ENCODE measurements at regions not wholly inside any gene's neighbourhood (a gene's known extent, or its start where the extent isn't known, plus 50 kb on each side); places are given as distances from the start of the nearest gene placed in this dataset.
"Not testable (repeated sequence)": the region's sequence is repeated elsewhere in the genome, so short reads cannot be mapped to it uniquely, and the experiment has no call there.

DNA sequence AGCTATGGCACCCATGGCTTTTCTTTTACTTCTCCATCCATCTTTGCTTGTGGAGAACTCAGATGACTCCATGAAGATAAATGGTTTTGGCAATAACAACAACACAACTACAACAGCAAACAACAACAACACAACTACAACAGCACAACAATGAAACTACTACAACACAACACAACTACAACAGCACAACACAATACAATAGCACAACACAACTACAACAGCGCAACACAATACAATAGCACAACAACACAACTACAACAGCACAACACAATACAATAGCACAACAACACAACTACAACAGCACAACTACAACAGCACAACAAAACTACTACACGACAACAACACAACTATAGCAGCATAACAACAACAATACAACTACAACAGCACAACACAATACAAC lies 569.4 kb downstream of the TOX3 start:
- peak overlapping the region; percentile 43 for H2BK20ac ChIP-seq (ENCODE audit: low read depth, low read length)
- H3K27me3 ChIP-seq (ENCODE audit: control insufficient read depth, insufficient read depth, low read length); H3K4me3 ChIP-seq (ENCODE audit: insufficient read depth, low read depth, low read length); H4K20me1 ChIP-seq (ENCODE audit: insufficient read depth, low read length); dilution Hi-C loops (cut with HindIII; ENCODE audit: low sequenced_read_pairs, unreplicated experiment); H3K9me3 ChIP-seq (ENCODE audit: control insufficient read depth, insufficient read depth, low read length); DNase-seq; H3K9ac ChIP-seq (ENCODE audit: low read depth, low read length); H4K8ac ChIP-seq (ENCODE audit: low read depth in 2 of 2, low read length in 2 of 2); H3K56ac ChIP-seq (ENCODE audit: extremely low read depth, insufficient read depth, low read length); H3K36me3 ChIP-seq (ENCODE audit: control insufficient read depth, insufficient read depth, low read length); H3K23ac ChIP-seq (ENCODE audit: low read depth, low read length); H3K9me1 ChIP-seq (ENCODE audit: insufficient read depth, low read length); H3K4me2 ChIP-seq (ENCODE audit: low read depth, low read length); BruUV-seq (replicated peaks); H3K14ac ChIP-seq (replicated peaks; ENCODE audit: low read depth, low read length); intact Hi-C loops (cut with micrococcal nuclease); H3K4me1 ChIP-seq (ENCODE audit: control insufficient read depth, insufficient read depth, low read length); H3K4ac ChIP-seq (ENCODE audit: low read depth, low read length); H3K18ac ChIP-seq (ENCODE audit: low read depth, low read length); CTCF ChIA-PET; H4K5ac ChIP-seq (ENCODE audit: low read depth, low read length); H2BK5ac ChIP-seq (ENCODE audit: low read depth, low read length, poor library complexity, severe bottlenecking); ATAC-seq (ENCODE audit: low read depth); POLR2A ChIA-PET (ENCODE audit: unreplicated experiment); H2AK9ac ChIP-seq (replicated peaks; ENCODE audit: low read depth, low read length, poor library complexity); H3K27ac ChIP-seq (ENCODE audit: insufficient read depth, low read length); H3K79me1 ChIP-seq (ENCODE audit: low read depth in 1 of 2, low read length in 2 of 2); H2AFZ ChIP-seq (replicated peaks; ENCODE audit: low read length, poor library complexity): not testable (repeated sequence)
- H2BK120ac ChIP-seq (ENCODE audit: low read depth, low read length) = peak overlapping the region; percentile 44
- H2AK5ac ChIP-seq (ENCODE audit: low read depth, low read length) = peak overlapping the region; percentile 74; the same call in 1 of the 2 replicates
- H2BK15ac ChIP-seq (ENCODE audit: low read depth, low read length) = peak overlapping the region; percentile 76; the same call in 1 of the 3 replicates
- WGBS, 2 experiments (ENCODE audit: extremely low coverage in 2 of 2, insufficient read length in 1 of 2) = 83% methylated on average over 2 of the region's 2 CpGs; no CpG with 5 or more reads in 1 of the 2 experiments
- H4K91ac ChIP-seq (ENCODE audit: insufficient read depth, low read depth, low read length) = peak overlapping the region; percentile 4; the same call in 1 of the 2 replicates
- in situ Hi-C loops (cut with MboI; ENCODE audit: low sequenced_read_pairs) = loop anchor here (25.0 kb wide), 1 partner anchor 1165 kb away; no protein-coding TSS in a partner anchor

Measured in IMR-90 (cell line).